Stimulated activated CD8-positive, alpha-beta memory T cell treated with anti-CD3 and anti-CD28 coated beads, Interleukin-2, amount 100 ng/mL, for 48 hours (primary cell): ENCODE measurements at regions not wholly inside any gene's neighbourhood (a gene's known extent, or its start where the extent isn't known, plus 50 kb on each side); places are given as distances from the start of the nearest gene placed in this dataset.
"Not testable (repeated sequence)": the region's sequence is repeated elsewhere in the genome, so short reads cannot be mapped to it uniquely, and the experiment has no call there.

ENCODE experiments used
- DNase-seq, 2 donors: peaks; one replicate each; pipeline ENCODE4 v3.0.0-alpha.2; 2020; ENCODE audit warnings: low read depth in 2 of 2

- DNase-seq = no peak
Measured at GRCh38 chr5:154702477-154702876, 52.7 kb upstream of the LARP1 start.

GRCh38 chr5:154701725-154702124 lies 53.5 kb upstream of the LARP1 start:
- not testable (repeated sequence) for DNase-seq

GRCh38 chr5:154701181-154701580 lies 54.0 kb upstream of the LARP1 start:
- no peak for DNase-seq

GRCh38 chr5:154700289-154700928 lies 54.8 kb upstream of the LARP1 start:
- DNase-seq = not testable (repeated sequence)

GRCh38 chr5:154698763-154699162 lies 56.4 kb upstream of the LARP1 start:
- no peak for DNase-seq

- DNase-seq = no peak
Measured at GRCh38 chr5:154697371-154697770, 57.8 kb upstream of the LARP1 start.

GRCh38 chr5:154696891-154697290 lies 58.3 kb upstream of the LARP1 start:
- no peak for DNase-seq

- no peak for DNase-seq
Measured at GRCh38 chr5:154694159-154694558, 61.0 kb upstream of the LARP1 start.

GRCh38 chr5:154690488-154690887 lies 64.7 kb upstream of the LARP1 start:
- no peak for DNase-seq

- DNase-seq = no peak
Measured at GRCh38 chr5:154686490-154686889, 68.7 kb upstream of the LARP1 start.

- DNase-seq = no peak
Measured at GRCh38 chr5:154683101-154683880, 71.9 kb upstream of the LARP1 start.

- no peak for DNase-seq
Measured at GRCh38 chr5:154679501-154679900, 75.7 kb upstream of the LARP1 start.

- no peak for DNase-seq
Measured at GRCh38 chr5:154677921-154678320, 77.3 kb upstream of the LARP1 start.

GRCh38 chr5:154676508-154676907 lies 78.7 kb upstream of the LARP1 start:
- no peak for DNase-seq

- DNase-seq = no peak
Measured at GRCh38 chr5:154674029-154674428, 81.1 kb upstream of the LARP1 start.

GRCh38 chr5:154673506-154673905 lies 81.7 kb upstream of the LARP1 start:
- no peak for DNase-seq

- not testable (repeated sequence) for DNase-seq
Measured at GRCh38 chr5:154669913-154670312, 85.3 kb upstream of the LARP1 start.

- no peak for DNase-seq
Measured at GRCh38 chr5:154669402-154669801, 85.8 kb upstream of the LARP1 start.

GRCh38 chr5:154664869-154665268 lies 90.3 kb upstream of the LARP1 start:
- no peak for DNase-seq

- DNase-seq = no peak
Measured at GRCh38 chr5:154663424-154663823, 91.8 kb upstream of the LARP1 start.

- DNase-seq = no peak
Measured at GRCh38 chr5:154654486-154655371, 100.4 kb upstream of the LARP1 start.

- DNase-seq = no peak
Measured at GRCh38 chr5:154653764-154654485, 101.3 kb upstream of the LARP1 start.
